ENCODE measurements at regions not wholly inside any gene's neighbourhood (a gene's known extent, or its start where the extent isn't known, plus 50 kb on each side); places are given as distances from the start of the nearest gene placed in this dataset.

DNA sequence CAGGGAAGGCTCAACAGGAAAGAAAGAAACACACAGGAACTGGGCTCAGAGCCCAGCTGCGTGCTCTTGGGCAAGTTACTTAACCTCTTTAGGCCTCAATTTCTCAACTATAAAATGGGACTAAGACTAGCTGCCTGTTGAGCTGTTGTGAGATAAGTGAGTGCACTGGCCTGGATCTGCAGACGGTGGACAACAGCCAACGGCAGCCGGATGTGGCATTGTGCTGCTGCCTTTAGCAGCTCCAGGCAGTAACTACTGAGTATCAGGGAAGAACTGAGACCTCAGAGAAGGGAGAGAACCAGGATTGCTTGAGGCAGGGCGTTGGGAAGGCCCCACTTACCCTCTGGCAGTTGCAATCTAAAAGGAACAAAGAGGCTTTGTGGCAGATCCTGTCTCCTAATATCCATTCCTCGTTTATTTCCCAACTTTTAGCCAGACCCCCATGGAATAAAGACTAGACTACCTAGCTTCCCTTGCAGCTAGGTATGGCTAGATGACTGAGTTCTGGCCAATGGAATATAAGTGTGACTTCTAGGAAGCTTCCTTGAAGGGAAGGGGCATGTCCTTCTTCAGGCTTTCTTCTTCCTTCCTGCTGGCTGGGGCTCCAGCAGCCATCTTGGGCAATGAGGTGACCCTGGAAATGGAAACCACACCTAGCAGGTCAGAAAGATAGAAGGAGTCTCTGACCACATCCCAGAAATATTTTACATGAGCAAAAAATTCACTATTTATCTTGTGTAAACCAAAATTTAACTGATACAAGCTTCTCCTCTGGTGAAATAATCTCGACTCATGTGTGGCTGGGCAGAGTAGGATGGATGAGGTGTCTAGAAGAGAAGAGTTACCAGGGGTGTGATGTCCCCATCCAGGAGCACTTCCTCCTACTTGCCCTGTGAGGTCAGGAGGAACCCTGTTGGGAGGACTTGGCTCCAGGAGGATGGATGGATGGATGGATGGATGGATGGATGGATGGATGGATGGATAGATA is 67.6 kb downstream of the MRPL14 start:
- H3K9me1 ChIP-seq (replicated peaks; ENCODE audit: control insufficient read depth, extremely low read depth, insufficient read depth, low read length): no peaks in the 10 kb centered on the region
- no TSS peak for BruUV-seq (replicated peaks)
- no peaks in the 10 kb centered on the region for H4K20me1 ChIP-seq (replicated peaks; ENCODE audit: control insufficient read depth, extremely low read depth, insufficient read depth, low read length)
- dilution Hi-C loops (cut with MboI; ENCODE audit: extremely low pct_ligation_motif_present, low sequenced_read_pairs): no loop called here
- no peaks in the 10 kb centered on the region for H3K79me2 ChIP-seq (ENCODE audit: control insufficient read depth, insufficient read depth, low read length)
- peak overlapping the region; percentile 93 for H3K27ac ChIP-seq (ENCODE audit: insufficient read depth, low read depth, low read length)
- peaks cover 37% of the 10 kb centered on the region for H3K4me1 ChIP-seq (ENCODE audit: control insufficient read depth, extremely low read depth, insufficient read depth, low read length)
- POLR2A ChIA-PET: no interaction called here
- DNase-seq (ENCODE audit: low read depth, low spot score): peak; percentile 48
- no peaks in the 10 kb centered on the region for H3K36me3 ChIP-seq (ENCODE audit: control insufficient read depth in 2 of 2, extremely low read depth in 1 of 2, insufficient read depth in 2 of 2, low read length in 2 of 2)
- peak overlapping the region; percentile 4 for H3K4me2 ChIP-seq (ENCODE audit: insufficient read depth, low read length)
- H3K4me3 ChIP-seq (replicated peaks in 1 of 3; ENCODE audit: insufficient read depth in 1 of 3, low read depth in 1 of 3, low read length in 3 of 3): no peak overlapping the region
- no peaks in the 10 kb centered on the region for H3K9me3 ChIP-seq (replicated peaks; ENCODE audit: control insufficient read depth, insufficient read depth, low read length)
- no peaks in the 10 kb centered on the region for H3K27me3 ChIP-seq (ENCODE audit: control insufficient read depth in 2 of 2, insufficient read depth in 2 of 2, low read length in 2 of 2)
- FAIRE-seq: no peak
- peak overlapping the region; percentile 32 for H2AFZ ChIP-seq (ENCODE audit: low read depth, low read length)
- CTCF ChIA-PET: interaction anchor here (0.9 to 2.5 kb wide), 7 partner anchors 8 to 430 kb away, joined by 3 to 13 read pairs (median 8); partner anchors contain the start of genes GTPBP2 and VEGFA
- intact Hi-C loops (cut with micrococcal nuclease): loop anchor here (2.0 to 5.0 kb wide), 3 partner anchors 17 to 287 kb away; partner anchors contain the start of gene VEGFA
- TF ChIP-seq POLR2A (IDR thresholded peaks at IDR 0.05; ENCODE audit: low read depth, low read length) (no peak), JUN (IDR thresholded peaks at IDR 0.05; ENCODE audit: borderline replicate concordance, insufficient read depth, insufficient read length, low read depth) (no peak), EZH2 (IDR thresholded peaks at IDR 0.05; ENCODE audit: borderline replicate concordance, low read depth, low read length, severe bottlenecking) (no peak), GATA2 (IDR thresholded peaks at IDR 0.05; ENCODE audit: insufficient read depth, insufficient read length, low read depth, low read length) (no peak), POLR2AphosphoS5 (IDR thresholded peaks at IDR 0.05; ENCODE audit: insufficient read depth, low read depth, low read length) (no peak), FOS (IDR thresholded peaks at IDR 0.05; ENCODE audit: borderline replicate concordance, insufficient read depth, low read length) (no peak), MYC (IDR thresholded peaks at IDR 0.05; ENCODE audit: low read depth, low read length) (no peak)
- TF ChIP-seq, protein P1, sequence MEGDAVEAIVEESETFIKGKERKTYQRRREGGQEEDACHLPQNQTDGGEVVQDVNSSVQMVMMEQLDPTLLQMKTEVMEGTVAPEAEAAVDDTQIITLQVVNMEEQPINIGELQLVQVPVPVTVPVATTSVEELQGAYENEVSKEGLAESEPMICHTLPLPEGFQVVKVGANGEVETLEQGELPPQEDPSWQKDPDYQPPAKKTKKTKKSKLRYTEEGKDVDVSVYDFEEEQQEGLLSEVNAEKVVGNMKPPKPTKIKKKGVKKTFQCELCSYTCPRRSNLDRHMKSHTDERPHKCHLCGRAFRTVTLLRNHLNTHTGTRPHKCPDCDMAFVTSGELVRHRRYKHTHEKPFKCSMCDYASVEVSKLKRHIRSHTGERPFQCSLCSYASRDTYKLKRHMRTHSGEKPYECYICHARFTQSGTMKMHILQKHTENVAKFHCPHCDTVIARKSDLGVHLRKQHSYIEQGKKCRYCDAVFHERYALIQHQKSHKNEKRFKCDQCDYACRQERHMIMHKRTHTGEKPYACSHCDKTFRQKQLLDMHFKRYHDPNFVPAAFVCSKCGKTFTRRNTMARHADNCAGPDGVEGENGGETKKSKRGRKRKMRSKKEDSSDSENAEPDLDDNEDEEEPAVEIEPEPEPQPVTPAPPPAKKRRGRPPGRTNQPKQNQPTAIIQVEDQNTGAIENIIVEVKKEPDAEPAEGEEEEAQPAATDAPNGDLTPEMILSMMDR (IDR thresholded peaks at IDR 0.05; ENCODE audit: extremely low read depth in 1 of 2, insufficient read depth in 1 of 2, low read depth in 1 of 2, low read length in 2 of 2): no peak
- TF ChIP-seq, protein P2, sequence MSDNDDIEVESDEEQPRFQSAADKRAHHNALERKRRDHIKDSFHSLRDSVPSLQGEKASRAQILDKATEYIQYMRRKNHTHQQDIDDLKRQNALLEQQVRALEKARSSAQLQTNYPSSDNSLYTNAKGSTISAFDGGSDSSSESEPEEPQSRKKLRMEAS (IDR thresholded peaks at IDR 0.05; ENCODE audit: insufficient read depth, insufficient read length): no peak
- H3K9ac ChIP-seq (replicated peaks; ENCODE audit: extremely low read depth, insufficient read depth, low read length): peak overlapping the region; percentile 65

Data from endothelial cell of umbilical vein (primary cell).